Smooth muscle cell (in vitro differentiated cells): ENCODE measurements at regions not wholly inside any gene's neighbourhood (a gene's known extent, or its start where the extent isn't known, plus 50 kb on each side); places are given as distances from the start of the nearest gene placed in this dataset.
"Not testable (repeated sequence)": the region's sequence is repeated elsewhere in the genome, so short reads cannot be mapped to it uniquely, and the experiment has no call there.

Experiments used
- DNase-seq: peaks from one replicate; lab custom pipeline; 2025; ENCODE audit not compliant: unreplicated experiment; lab: John Stamatoyannopoulos, UW
- H2AFZ ChIP-seq: fragments of 200-600 bp; sonication (generic); 2 replicates; pipeline ENCODE4 v1.6.0; 2016; ENCODE audit warnings: antibody characterized with exemption, low read depth, mild to moderate bottlenecking
- H3F3A ChIP-seq: fragments of 200-600 bp; sonication (generic); 2 replicates; pipeline ENCODE4 v1.6.0; 2017; ENCODE audit warnings: antibody characterized with exemption, low read depth
- H3K27ac ChIP-seq: fragments of 200-600 bp; sonication (generic); 2 replicates; pipeline ENCODE4 v1.5.1; 2016; ENCODE audit warnings: low read depth, mild to moderate bottlenecking
- H3K27me3 ChIP-seq: fragments of 200-600 bp; sonication (generic); 2 replicates; pipeline ENCODE4 v1.6.1; 2016; ENCODE audit warnings: low read depth, mild to moderate bottlenecking
- H3K36me3 ChIP-seq: fragments of 200-600 bp; sonication (generic); 2 replicates; pipeline ENCODE4 v1.5.1; 2016; ENCODE audit warnings: low read depth
- H3K4me1 ChIP-seq: fragments of 200-600 bp; sonication (generic); 2 replicates; pipeline ENCODE4 v1.5.1; 2016; ENCODE audit warnings: low read depth
- H3K4me2 ChIP-seq: fragments of 200-600 bp; sonication (generic); 2 replicates; pipeline ENCODE4 v1.6.0; 2016; ENCODE audit warnings: mild to moderate bottlenecking
- H3K4me3 ChIP-seq: fragments of 200-600 bp; sonication (generic); 2 replicates; pipeline ENCODE4 v1.5.1; 2016; ENCODE audit warnings: mild to moderate bottlenecking
- H3K79me2 ChIP-seq: fragments of 200-600 bp; sonication (generic); 2 replicates; pipeline ENCODE4 v1.6.0; 2016; ENCODE audit warnings: low read depth, mild to moderate bottlenecking
- H3K9ac ChIP-seq: fragments of 200-600 bp; sonication (generic); 2 replicates; pipeline ENCODE4 v1.6.0; 2016; ENCODE audit warnings: low read depth
- H3K9me3 ChIP-seq: fragments of 200-600 bp; sonication (generic); replicated peaks from 2 replicates; pipeline ENCODE4 v1.5.1; 2016; ENCODE audit warnings: low read depth
- H4K20me1 ChIP-seq: fragments of 200-600 bp; sonication (generic); 2 replicates; pipeline ENCODE4 v1.6.0; 2016; ENCODE audit warnings: low read depth
- WGBS: methylation state at CpG from one replicate; pipeline ENCODE4 v1.1.7; 2016; ENCODE audit warnings: low lambda C conversion rate; 5-methylcytosine and 5-hydroxymethylcytosine counted together
- TF ChIP-seq, protein P1 (sequence below): fragments of 200-600 bp; sonication (generic); IDR thresholded peaks from 2 replicates; pipeline ENCODE4 v1.5.1; 2017; ENCODE audit warnings: borderline replicate concordance, mild to moderate bottlenecking, antibody characterized with exemption; ENCODE audit not compliant: insufficient read depth, poor library complexity, severe bottlenecking

DNA sequence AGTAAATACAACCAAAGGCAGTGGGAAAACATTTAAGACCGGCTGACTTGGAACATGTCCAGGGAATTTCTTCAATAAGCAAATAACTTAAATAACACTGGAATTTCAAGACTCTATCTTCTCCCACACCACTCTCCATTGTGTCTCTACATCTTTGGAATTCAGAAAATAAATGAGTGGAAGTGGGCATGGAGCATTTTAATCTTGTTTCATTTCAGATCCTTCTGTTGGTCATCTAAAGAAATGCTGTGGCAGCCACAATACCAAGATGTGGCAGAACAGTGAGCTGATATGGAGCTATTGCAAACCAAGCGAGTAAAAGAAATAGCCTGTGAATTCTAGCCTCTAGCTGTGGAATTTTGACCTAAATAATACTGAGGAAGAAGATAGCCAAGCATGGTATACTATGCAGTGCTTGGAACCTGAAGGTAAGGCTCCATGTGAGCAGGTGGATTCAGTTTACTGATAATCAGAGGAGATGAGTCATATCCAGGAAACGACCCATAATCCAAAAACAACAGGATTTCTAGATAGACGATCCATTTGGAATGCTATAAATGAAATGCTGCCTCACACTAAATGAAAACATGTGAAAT, 157.1 kb upstream of the SCN7A start:
- Histone ChIP-seq H3K27me3 (no peaks in the 10 kb centered on the region), H3F3A (no peaks in the 10 kb centered on the region), H3K79me2 (no peaks in the 10 kb centered on the region), H3K4me1 (no peaks in the 10 kb centered on the region), H4K20me1 (no peaks in the 10 kb centered on the region), H3K9ac (no peak overlapping the region), H2AFZ (no peak overlapping the region), H3K4me2 (no peak overlapping the region), H3K4me3 (no peak overlapping the region), H3K27ac (no peak overlapping the region), H3K9me3 (no peaks in the 10 kb centered on the region), H3K36me3 (no peaks in the 10 kb centered on the region)
- TF ChIP-seq, protein P1, sequence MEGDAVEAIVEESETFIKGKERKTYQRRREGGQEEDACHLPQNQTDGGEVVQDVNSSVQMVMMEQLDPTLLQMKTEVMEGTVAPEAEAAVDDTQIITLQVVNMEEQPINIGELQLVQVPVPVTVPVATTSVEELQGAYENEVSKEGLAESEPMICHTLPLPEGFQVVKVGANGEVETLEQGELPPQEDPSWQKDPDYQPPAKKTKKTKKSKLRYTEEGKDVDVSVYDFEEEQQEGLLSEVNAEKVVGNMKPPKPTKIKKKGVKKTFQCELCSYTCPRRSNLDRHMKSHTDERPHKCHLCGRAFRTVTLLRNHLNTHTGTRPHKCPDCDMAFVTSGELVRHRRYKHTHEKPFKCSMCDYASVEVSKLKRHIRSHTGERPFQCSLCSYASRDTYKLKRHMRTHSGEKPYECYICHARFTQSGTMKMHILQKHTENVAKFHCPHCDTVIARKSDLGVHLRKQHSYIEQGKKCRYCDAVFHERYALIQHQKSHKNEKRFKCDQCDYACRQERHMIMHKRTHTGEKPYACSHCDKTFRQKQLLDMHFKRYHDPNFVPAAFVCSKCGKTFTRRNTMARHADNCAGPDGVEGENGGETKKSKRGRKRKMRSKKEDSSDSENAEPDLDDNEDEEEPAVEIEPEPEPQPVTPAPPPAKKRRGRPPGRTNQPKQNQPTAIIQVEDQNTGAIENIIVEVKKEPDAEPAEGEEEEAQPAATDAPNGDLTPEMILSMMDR: no peak
- WGBS: 46% methylated on average over 4 of the region's 4 CpGs
- DNase-seq: no peak

GRCh38 chr2:166647935-166648334, 153.9 kb upstream of the SCN7A start:
- Histone ChIP-seq H3K4me1 (no peaks in the 10 kb centered on the region), H3F3A (no peaks in the 10 kb centered on the region), H3K4me2 (no peak overlapping the region), H3K27ac (no peak overlapping the region), H3K4me3 (no peak overlapping the region), H3K27me3 (no peaks in the 10 kb centered on the region), H2AFZ (no peak overlapping the region), H4K20me1 (no peaks in the 10 kb centered on the region), H3K9me3 (no peaks in the 10 kb centered on the region), H3K36me3 (no peaks in the 10 kb centered on the region), H3K79me2 (no peaks in the 10 kb centered on the region), H3K9ac (no peak overlapping the region)
- TF ChIP-seq, protein P1: no peak
- WGBS: 69% methylated on average over 2 of the region's 2 CpGs
- no peak for DNase-seq

GRCh38 chr2:166643980-166644379, 149.9 kb upstream of the SCN7A start:
- Histone ChIP-seq H3K9ac (no peak overlapping the region), H3K27me3 (no peaks in the 10 kb centered on the region), H3F3A (no peaks in the 10 kb centered on the region), H3K4me2 (no peak overlapping the region), H3K36me3 (no peaks in the 10 kb centered on the region), H3K9me3 (no peaks in the 10 kb centered on the region), H2AFZ (no peak overlapping the region), H3K4me3 (no peak overlapping the region), H3K79me2 (no peaks in the 10 kb centered on the region), H3K4me1 (no peaks in the 10 kb centered on the region), H3K27ac (no peak overlapping the region), H4K20me1 (no peaks in the 10 kb centered on the region)
- TF ChIP-seq, protein P1: no peak
- DNase-seq: no peak
- 92% methylated on average over 1 of the region's 1 CpG for WGBS

DNA sequence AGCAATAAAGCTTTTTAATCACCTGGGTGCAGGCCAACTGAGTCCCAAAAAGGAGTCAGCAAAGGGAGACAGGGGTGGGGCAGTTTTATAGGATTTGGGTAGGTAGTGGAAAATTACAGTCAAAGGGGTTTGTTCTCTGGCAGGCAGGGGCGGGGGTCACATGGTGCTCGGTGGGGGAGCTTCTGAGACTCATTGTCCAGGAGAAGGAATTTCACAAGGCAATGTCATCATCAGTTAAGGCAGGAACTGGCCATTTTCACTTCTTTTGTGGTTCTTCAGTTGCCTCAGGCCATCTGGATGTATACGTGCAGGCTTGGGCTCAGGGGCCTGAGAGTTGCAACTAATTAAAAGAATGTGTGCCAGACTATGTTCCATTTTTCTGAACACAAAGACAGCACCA, 147.5 kb upstream of the SCN7A start:
- not testable (repeated sequence) for H2AFZ ChIP-seq, H3K27me3 ChIP-seq, H3K27ac ChIP-seq, DNase-seq, H3K4me2 ChIP-seq, H3K36me3 ChIP-seq, H3K4me1 ChIP-seq, H3K9ac ChIP-seq, H4K20me1 ChIP-seq, H3K9me3 ChIP-seq, H3K79me2 ChIP-seq, H3K4me3 ChIP-seq, H3F3A ChIP-seq
- whole genome bisulfite sequencing: 81% methylated on average over 3 of the region's 3 CpGs
